H1 (cell line): ENCODE measurements at regions not wholly inside any gene's neighbourhood (a gene's known extent, or its start where the extent isn't known, plus 50 kb on each side); places are given as distances from the start of the nearest gene placed in this dataset.

Experiments used
- CHD7 ChIP-seq: fragments of 300-600 bp; sonication (generic); IDR thresholded peaks from 2 replicates; pipeline ENCODE4 v1.7.1; 2012; ENCODE audit warnings: low read length, moderate library complexity, mild to moderate bottlenecking, inconsistent platforms; ENCODE audit not compliant: insufficient replicate concordance
- KDM1A ChIP-seq: fragments of 200-600, 300-600 bp; sonication (generic); IDR thresholded peaks from 2 replicates; pipeline ENCODE4 v1.7.1; 2016; ENCODE audit warnings: mild to moderate bottlenecking, low read length, borderline replicate concordance
- TAF7 ChIP-seq: optimal IDR thresholded peaks from 2 replicates; pipeline ENCODE3; 2011; ENCODE audit warnings: low read depth, mild to moderate bottlenecking, inconsistent platforms, low read length, moderate library complexity, borderline replicate concordance

GRCh38 chr17:65405563-65405962 lies 155.9 kb downstream of the AXIN2 start (continued):
- TF ChIP-seq CHD7 (no peak), KDM1A (no peak), TAF7 (no peak)
